AG04450 (cell line): ENCODE measurements at regions not wholly inside any gene's neighbourhood (a gene's known extent, or its start where the extent isn't known, plus 50 kb on each side); places are given as distances from the start of the nearest gene placed in this dataset.

Experiments used
- CTCF ChIA-PET: fragments of 300-600, 350-600 bp; formaldehyde crosslinking; extraction: SDS; loops from one replicate; lab custom pipeline; 2022; ENCODE audit warnings: antibody characterized with exemption, inconsistent platforms; lab: Charles Lee
- POLR2A ChIA-PET: fragments of 350-600 bp; formaldehyde crosslinking; extraction: SDS; loops from one replicate; lab custom pipeline; 2021; ENCODE audit warnings: antibody characterized with exemption, inconsistent platforms; lab: Yijun Ruan, JAX
- DNase-seq: peaks from one replicate; pipeline ENCODE4 v3.0.0-alpha.2; 2011; ENCODE audit warnings: low read depth, low spot score
- H3K27ac ChIP-seq: one replicate; pipeline ENCODE4 v1.5.1; 2012; ENCODE audit warnings: low read depth, low read length, control low read depth
- H3K27me3 ChIP-seq: one replicate; pipeline ENCODE4 v1.6.0; 2012; ENCODE audit warnings: low read length; ENCODE audit not compliant: control insufficient read depth, insufficient read depth
- H3K4me3 ChIP-seq: 2 replicates; pipeline ENCODE4 v1.5.1; 2011; ENCODE audit warnings: mild to moderate bottlenecking, low read depth, low read length, control low read depth
- H3K9me3 ChIP-seq: 2 replicates; pipeline ENCODE4 v1.5.1; 2012; ENCODE audit warnings: low read length; ENCODE audit not compliant: control insufficient read depth, insufficient read depth
- TF ChIP-seq, protein P1 (sequence below): IDR thresholded peaks from 2 replicates; pipeline ENCODE4 v1.5.1; 2011; ENCODE audit warnings: low read depth, low read length, control low read depth, inconsistent platforms

DNA sequence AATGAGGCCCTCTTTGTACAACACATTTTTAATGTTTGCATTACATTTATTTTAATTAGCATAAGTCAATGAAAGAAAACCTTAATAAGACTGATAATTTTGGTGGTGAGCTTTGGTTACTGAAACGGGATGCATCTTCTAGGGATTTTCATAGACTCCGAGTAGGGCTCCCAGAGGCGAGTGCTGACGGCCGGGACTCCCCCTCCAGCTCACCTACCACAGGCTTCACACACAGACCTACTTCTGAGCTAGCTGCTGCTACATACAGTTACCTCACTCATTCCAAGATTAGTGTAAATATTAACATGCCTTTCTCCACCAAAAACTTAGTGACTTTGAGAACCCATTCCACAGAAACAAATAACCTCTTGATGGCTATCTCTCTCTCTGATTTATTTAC lies 271.1 kb downstream of the GALR1 start:
- H3K27ac ChIP-seq: no peak overlapping the region
- no peak for DNase-seq
- peaks cover 32% of the 10 kb centered on the region for H3K9me3 ChIP-seq
- TF ChIP-seq, protein P1, sequence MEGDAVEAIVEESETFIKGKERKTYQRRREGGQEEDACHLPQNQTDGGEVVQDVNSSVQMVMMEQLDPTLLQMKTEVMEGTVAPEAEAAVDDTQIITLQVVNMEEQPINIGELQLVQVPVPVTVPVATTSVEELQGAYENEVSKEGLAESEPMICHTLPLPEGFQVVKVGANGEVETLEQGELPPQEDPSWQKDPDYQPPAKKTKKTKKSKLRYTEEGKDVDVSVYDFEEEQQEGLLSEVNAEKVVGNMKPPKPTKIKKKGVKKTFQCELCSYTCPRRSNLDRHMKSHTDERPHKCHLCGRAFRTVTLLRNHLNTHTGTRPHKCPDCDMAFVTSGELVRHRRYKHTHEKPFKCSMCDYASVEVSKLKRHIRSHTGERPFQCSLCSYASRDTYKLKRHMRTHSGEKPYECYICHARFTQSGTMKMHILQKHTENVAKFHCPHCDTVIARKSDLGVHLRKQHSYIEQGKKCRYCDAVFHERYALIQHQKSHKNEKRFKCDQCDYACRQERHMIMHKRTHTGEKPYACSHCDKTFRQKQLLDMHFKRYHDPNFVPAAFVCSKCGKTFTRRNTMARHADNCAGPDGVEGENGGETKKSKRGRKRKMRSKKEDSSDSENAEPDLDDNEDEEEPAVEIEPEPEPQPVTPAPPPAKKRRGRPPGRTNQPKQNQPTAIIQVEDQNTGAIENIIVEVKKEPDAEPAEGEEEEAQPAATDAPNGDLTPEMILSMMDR: no peak
- H3K27me3 ChIP-seq: no peaks in the 10 kb centered on the region
- ChIA-PET CTCF (no interaction called here), POLR2A (no interaction called here)
- no peak overlapping the region for H3K4me3 ChIP-seq

DNA sequence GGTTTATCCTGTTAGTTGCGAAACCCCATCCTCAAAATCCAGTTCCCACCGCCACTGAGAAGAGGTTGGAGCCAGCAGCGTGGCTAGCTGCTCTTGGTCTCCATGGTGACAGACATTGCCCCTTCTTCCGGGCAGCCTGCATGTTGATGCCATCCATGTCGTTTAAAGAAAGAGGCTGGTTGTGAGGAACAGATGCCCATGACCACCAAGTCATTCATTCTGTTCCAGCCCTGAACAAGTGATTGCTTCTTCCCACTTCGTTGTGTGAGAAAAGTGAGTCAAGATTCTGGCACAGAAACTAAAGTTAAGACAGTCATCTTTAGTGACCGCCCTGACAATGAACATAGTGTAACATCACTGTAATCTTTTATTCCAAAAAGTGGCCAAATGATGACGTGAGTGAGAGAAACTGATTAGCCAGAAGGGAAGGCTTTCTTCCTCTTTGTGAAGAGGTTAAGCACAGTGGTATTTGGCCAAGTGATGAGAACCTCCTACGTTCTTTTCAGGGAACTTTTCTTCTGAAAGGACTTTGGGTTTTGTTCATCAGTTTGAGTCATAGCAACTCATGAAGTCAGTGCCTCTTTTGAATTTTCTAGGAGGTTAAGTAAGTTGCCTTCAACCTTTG lies 272.5 kb downstream of the GALR1 start:
- Histone ChIP-seq H3K9me3 (peaks cover 42% of the 10 kb centered on the region), H3K27ac (no peak overlapping the region), H3K27me3 (no peaks in the 10 kb centered on the region), H3K4me3 (no peak overlapping the region)
- POLR2A ChIA-PET: no interaction called here
- no peak for DNase-seq
- CTCF ChIA-PET: no interaction called here
- TF ChIP-seq, protein P1: no peak

DNA sequence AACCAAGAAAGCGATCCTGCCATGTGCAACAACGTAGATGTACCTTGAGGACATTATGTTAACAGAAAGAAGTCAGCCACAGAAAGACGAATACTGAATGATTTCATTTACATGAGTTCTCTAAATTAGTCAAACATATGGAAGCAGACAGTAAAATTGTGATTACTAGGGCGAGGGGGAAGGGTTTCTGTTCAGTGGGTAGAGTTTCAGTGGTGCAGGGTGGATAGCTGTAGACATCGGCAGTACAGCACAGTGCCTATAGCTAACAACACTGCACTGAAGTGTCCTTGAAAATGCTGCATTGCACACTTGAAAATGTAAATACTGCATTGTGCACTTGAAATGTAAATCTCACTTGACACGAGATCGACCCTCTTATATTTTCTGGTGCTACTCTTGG lies 275.3 kb downstream of the GALR1 start:
- Histone ChIP-seq H3K27me3 (no peaks in the 10 kb centered on the region), H3K9me3 (peaks cover 30% of the 10 kb centered on the region), H3K27ac (no peak overlapping the region), H3K4me3 (no peak overlapping the region)
- TF ChIP-seq, protein P1: no peak
- CTCF ChIA-PET: no interaction called here
- POLR2A ChIA-PET: no interaction called here
- no peak for DNase-seq

DNA sequence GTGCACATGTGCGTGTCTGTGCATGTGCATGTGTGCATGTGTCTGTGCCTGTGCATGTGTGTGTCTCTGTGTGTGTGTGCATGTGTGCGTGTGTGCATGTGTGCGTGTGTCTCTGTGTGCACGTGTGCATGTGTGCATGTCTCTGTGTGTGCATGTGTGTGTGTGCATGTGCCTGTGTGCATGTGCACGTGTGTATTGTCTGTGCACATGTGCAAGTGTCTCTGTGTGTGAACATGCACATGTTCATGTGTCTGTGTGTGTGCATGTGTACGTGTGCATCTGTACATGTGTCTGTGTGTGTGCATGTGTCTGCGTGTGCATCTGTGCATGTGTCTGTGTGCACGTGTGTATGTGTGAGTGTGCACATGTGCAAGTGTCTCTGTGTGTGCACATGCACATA lies 277.3 kb downstream of the GALR1 start:
- no peak overlapping the region for H3K4me3 ChIP-seq
- DNase-seq: no peak
- no peaks in the 10 kb centered on the region for H3K27me3 ChIP-seq
- ChIA-PET CTCF (no interaction called here), POLR2A (no interaction called here)
- peaks cover 29% of the 10 kb centered on the region for H3K9me3 ChIP-seq
- no peak overlapping the region for H3K27ac ChIP-seq
- TF ChIP-seq, protein P1: no peak

DNA sequence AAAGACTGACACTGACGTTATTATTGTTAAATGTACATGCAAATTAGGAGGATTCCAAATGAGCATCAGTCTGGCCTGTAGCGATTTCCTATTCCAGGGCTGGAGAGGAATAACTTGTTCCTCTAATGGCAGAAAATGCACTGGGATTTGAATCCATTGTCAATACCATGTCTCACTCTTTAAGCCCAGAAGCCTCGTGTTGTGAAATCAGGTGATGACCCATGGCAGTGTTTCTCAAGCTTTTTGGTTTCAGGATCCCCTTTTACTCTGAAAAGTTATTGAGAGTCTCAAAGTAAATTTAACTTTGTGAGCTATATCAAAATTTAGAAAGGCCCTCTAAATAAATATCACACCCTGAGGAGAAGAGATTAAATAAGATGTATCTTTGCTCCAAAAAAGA lies 279.2 kb downstream of the GALR1 start:
- ChIA-PET CTCF (no interaction called here), POLR2A (no interaction called here)
- DNase-seq: no peak

More for the DNA sequence above, 279.2 kb downstream of the GALR1 start:
- Histone ChIP-seq H3K27me3 (no peaks in the 10 kb centered on the region), H3K27ac (no peak overlapping the region), H3K9me3 (peaks cover 28% of the 10 kb centered on the region), H3K4me3 (no peak overlapping the region)
- TF ChIP-seq, protein P1: no peak
